ENCODE measurements at regions not wholly inside any gene's neighbourhood (a gene's known extent, or its start where the extent isn't known, plus 50 kb on each side); places are given as distances from the start of the nearest gene placed in this dataset.

DNA sequence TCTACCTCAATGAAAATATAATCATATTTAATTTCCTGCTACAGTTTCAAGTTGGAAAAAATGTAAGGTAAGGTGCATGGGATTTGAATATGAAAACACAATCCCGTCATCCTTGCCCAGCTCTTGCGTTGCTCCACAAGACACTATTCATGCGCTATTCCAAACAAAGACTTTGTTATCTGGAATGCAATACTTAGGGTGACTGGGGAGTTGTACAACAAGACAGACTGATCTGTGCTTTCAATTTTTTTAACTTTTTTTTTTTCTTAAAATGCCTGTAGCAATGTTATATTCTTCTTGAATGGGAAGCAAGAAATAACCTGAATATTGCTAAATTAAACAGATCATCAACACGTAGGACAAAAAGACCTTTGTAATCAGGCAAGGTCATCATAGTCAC is 1077.2 kb downstream of the TTLL7 start:
- DNase-seq = no peak

DNA sequence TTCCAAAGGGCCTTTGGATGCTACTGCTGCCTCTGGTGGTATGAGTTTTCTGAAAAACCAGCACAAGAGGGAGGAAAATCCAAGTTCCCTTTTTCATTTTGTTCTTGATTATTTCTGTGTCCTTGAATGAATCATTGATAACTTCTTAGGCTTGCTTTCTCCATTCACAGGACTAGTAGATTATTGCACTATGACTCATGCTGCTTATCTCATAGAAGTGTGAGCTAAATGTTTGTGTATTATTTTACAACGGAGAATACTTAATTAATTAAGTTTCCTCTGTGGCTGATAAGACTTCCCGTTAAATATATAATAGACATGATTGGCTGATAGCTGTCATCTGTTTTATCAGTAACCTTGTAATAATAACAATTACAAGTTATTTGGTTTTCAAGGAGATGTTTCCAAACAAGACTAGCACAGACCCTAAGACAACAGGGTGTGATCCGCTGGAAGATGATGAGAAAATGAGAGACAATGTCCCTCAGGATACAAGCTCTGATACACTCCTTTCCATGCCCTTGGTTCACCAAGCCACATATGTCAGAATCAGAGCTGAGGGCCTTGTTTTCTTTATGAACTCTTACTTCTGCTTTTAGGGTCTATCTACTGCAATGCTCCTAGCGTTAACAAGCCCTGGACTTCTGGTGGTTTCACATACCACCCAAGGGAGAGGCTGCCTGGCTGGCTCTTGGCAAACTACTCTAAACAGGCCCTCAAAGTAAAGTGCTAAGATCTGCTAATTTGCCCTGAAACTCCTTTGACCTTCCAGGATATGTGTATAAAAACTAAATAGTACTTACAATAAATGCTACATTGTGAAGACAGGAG is 1078.3 kb downstream of the TTLL7 start:
- no peak for DNase-seq

DNA sequence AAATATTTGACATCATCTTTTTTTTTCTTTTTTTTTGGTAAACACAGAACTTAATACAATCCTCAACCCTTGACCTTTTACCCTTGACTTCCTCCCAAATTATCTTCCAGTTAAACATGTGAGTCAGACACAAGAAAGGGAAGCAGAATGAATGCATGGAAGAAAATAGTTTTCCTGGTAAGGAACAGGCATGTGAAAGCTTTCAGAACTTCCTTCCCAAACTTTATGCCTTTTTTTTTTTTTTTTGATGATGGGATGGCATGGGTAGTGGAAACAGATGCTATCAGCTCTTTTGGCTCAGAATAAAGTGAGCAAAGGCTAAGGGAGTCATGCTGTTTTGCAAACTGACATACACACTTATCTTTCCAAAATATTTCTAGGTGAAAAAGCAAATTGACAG is 1079.1 kb downstream of the TTLL7 start:
- DNase-seq = no peak

DNA sequence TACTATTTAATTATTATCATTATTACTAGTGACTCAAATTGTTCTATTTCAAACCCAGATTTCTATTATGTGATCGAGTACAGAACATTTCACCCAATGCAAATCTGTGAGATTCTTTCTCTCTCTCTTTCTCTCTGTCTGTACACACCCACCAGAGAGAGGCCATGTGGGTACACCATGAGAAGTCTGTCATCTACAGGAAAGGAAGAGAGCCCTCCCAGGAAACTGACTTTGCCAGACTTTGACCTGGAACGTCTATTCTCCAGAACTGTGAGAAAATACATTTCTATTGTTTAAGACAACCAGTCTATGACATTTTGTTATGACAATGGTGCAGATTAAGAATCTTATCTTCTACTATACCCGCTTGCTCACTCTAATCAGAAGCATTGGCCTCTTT is 1091.6 kb downstream of the TTLL7 start:
- DNase-seq = no peak

DNA sequence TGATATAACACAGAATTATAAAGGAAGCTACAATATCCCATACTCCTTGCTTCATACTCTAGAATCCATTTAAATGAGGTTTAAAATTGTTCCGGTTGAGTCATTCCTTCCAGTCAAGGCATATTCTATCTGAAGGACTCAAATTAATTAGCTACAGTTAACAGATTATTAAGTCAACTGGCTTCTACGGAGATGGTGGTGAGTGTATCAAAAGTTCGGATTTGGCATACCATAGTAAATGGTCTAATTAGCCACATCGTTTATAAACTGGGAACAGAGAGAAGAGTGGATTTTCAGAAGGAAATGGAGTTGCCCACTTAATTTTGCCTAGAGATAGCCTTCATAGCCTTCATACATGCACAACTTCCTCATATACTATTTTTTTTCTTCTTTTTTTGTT is 1095.3 kb downstream of the TTLL7 start:
- no peak for DNase-seq

DNA sequence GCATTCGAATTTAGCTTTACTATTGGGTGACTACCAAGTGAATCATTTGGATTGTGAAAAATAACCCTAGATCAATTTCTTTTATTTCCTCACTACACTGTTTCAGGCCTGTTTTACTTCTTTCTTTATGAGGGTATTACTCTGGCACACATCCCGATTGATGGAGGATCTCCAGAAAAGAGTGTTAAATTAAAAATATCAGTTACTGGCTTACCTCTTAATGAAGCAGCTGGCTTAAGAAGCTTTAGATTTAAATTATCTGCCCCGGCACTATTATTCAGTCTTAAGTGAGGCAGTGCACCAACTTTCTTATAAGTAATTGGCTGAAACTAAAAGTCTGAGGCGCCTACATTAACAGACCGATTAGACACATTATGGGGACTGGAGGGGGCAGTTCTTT is 1097.4 kb downstream of the TTLL7 start:
- no peak for DNase-seq

DNA sequence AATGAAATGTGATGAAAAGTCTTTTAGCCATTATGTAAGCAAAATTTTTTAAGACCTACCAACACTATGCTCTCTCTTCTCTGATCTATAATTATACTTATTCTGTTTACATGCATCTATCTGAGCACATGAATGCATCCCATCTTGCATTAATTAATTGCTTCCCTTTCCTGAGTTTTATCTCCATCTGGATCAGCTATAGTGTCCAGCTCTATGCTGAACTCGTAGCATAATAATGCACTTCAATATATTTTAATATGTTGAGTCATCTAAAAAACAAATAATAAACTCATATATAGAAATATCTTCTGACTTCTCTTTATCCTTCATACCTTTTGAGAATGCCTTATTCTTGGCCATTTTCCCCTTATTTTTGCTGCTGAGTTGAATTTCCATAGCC is 1097.8 kb downstream of the TTLL7 start:
- no peak for DNase-seq

DNA sequence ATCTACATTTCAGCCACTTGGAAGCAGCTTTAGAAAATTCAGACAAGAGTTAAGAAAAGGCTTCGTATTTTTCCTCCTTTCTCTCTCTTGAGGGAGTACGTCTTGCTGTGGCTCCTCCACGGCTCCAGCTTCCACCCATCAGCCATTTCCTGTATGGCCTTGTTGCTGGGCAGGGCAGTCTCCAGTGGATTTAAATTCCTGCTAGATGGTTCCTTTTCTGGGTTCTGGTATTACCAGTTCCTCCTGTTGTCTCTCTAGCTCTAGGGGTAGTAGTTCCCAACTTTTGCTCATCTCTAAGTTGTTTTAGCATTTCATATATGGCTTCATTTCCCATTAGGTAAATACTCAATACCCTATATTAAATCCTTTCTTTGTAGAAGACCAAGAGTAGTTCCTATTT is 1098.3 kb downstream of the ADGRL2 start:
- no peak for DNase-seq

DNA sequence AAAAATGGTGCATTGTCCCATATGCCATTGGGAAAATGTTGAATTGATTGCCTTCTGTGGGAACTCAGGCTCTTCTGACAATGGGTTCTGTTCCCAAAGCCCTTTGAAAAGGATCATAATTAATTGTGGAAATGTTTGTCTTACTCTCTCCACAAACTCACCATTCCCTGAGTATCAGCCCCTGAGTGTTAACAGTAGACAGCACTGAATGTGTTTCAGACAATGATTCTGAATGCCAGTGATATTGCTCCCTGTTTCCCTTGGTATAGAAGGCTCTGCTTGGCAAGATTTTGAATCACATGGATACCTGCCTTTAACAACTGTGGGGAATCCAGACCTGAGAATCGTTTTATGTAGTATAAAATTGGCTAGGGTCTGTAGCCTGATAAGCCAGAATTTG is 1096.8 kb downstream of the ADGRL2 start:
- no peak for DNase-seq

DNA sequence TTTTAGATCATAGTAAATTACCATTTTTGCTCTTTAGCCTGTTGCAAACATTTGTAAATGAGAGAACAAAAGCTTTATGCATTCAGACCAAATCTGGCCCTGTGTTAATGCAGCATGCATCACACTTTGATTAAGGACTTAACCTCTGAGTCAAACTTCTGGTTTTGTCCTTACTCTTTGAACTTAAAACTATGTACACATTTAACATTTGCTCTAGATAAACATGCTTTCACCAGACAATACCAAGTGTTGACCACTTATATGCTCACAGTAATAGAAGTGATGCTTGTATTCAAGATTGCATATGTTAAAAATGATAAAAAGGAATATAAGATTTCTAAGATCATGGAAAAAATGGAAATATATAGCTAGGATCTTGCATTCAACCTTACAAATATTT is 1095.3 kb downstream of the ADGRL2 start:
- DNase-seq = no peak

DNA sequence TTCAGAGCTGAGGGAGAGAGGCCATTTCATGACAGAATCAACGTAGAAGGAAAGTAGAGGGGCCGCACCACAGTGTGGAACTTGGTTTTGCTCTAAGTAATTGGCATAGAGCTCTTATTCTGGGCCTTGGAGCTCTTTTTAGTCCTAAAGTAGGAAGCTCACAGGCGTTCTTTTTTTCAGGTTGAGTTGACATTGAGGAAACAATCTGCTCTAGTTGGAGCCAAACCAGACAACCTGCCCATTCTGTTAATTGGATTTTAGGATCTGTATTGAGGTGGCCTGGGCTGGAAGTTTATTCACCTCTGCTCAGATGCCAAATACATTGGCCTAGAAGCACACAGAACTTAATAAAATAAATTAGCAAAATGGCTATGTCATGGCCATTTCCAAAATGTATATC is 1093.9 kb downstream of the ADGRL2 start:
- DNase-seq = no peak

DNA sequence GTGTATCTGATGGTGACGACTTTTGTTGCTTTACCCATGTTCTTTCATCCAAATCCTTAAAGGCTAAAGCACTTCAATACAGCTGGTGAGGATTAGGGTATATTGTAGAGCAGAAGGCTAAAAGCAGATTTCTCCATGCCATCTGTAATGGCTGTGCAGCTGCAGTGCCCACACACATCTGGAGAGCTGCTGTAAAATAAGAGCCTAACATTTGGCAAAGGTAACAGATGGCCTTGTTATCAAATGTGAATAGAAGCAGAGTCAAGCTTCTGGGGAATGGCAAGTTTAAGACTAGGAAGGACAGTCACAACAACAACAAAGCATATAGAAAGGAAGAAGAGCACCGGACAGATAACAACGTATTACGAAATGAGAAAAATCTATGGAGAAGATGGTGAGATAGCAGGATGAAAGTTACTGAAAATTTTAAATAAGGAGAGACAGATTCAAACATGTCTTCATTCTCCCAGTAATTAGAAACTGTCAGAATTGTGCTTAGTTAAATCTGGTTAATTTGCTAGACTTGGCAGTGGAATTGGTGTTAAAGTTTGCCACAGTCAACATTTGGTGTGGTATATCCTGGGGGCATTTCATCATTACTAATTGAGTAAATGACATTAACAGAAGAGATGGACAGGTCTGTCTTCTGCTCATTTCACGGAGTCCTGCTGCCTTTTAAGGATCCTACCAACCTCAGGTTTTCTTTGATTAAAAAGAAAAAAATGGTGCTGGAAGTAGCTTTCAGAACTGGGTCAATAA is 1093.2 kb downstream of the ADGRL2 start:
- DNase-seq = no peak

DNA sequence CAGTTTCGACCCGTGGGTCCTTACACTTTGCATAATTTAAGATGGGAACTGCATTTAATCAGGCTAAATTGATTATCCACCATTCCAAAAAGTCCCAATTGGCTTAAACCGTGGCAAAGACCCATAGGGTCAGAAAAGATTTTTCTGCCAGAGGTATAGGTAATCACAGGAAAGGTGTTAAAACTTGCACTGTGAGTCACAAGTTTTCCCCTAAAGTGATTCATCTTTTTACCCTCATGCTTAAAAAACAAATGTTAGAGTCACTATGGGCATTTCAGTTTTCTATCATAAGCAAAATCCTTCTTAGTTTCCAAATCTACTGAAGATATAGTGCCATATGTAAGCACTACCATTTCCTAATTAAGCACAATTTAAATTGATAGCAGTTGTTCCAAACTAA is 1079.8 kb downstream of the ADGRL2 start:
- DNase-seq = no peak

DNA sequence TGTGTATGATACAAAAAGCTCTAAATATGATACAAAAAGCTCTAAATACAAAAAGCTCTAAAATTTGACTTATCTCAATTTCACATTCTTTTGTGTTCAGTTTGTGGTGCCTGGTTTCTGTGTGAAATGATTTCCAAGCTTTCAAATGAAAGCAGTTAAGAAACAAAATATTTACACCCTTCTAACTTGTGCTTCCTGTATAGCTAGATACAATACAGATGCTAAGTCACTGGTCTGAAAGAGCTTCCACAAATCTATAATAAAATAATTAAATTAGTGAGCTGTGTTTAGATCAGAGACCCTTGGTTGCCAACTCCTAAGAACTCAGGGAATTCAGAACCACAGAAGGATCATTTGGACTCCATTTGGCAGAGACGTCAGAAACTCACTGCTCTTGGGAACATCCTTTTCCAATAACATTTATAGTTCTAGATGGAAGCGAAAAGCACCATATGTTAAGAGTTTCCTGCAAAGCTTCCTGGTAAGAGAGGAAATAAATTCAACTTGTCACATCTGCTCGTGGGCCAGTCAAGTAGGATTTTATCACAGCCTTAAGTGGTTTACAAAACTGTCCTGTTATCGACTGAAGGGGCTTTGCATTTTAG is 1079.1 kb downstream of the ADGRL2 start:
- DNase-seq = no peak

DNA sequence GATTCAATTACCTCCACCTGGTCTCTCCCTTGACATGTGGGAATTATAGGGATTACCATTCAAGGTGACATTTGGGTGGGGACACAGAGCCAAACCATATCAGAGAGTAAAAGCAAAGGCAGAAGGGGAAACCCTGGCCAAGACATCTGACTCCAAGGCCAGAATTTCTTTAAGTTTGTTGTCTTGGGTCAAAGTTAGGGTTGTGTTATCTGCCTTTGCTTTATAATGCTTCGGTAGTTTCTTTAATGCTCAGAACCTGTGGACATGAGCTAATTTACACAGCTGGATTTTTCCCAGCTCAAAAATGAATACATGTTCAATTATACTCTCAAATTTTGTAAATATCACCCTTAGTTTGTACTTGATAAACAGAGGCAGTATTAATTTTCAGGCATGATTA is 1074.4 kb downstream of the ADGRL2 start:
- no peak for DNase-seq

DNA sequence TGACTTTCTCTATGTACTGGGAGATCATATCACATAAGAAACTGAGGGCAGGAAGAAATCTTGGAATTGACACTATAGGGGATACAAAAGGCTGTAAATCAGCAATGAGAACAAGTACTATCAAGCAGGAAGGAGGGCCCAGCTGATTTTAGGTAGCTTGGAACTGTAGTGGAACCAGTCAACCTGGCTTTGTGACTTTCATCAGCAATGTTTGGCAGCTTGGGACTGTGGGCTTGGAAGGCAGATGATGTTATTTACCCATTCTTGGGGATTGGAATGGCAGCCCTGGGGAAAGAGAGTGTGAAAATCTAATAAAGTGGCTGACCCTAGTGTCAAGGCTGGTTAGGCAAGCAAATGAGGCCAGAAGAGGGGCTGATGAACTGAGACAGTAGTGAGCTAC is 1073.3 kb downstream of the ADGRL2 start:
- DNase-seq = no peak

DNA sequence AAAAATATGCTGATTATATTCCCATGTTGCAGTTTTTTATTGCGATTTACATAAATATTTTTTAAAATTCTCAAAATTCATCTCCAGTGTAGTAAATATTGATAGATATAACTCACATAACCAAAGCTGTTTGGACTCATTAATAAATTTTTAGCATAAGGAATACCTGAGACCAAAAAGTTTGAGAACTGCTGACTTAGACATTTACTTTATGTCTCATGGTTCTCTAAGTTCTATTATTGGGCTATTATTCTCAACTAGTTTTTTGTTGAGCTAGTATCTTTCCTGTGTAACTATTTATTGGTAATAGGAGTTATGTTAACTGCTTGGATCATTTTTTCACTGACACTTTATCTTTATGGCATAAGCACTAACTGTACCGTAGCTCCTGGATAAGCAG is 1069.6 kb downstream of the ADGRL2 start:
- no peak for DNase-seq

DNA sequence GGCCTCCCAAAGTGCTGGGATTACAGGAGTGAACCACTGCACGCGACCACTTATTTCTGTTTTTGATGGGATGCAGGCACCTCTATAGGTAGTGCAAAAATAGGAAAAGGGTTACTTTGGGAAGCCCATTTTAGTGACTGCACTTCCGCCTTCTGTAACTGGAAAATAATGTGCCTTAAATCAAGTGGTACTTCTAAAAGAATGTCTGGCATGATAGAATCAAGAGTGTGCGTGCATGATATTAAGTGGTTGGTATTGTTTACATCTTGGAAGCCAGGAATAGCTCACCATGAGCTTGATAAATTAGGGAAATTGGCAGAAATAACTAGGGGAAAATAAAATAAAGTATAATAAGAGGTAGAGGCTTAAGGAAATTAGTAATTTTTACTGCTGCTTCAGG is 1067.0 kb downstream of the ADGRL2 start:
- DNase-seq = no peak

DNA sequence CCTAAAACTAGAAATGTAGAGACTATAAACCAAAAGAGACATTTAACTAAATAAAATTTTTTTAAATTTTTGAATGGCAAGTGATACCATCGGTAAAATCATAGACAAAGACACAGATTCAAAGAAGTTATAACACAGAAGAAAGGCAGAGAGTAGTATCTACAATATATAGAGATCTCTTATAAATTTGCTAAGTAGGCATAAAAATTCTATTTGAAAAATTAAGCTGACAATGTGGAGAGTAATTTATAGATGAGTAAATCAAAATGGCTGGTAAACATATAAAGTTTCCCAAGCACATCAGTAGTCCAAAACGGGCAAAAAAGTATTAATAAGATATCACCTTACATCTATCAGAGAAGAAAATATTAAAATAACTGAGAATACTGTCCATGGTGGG is 1061.0 kb downstream of the ADGRL2 start:
- no peak for DNase-seq

DNA sequence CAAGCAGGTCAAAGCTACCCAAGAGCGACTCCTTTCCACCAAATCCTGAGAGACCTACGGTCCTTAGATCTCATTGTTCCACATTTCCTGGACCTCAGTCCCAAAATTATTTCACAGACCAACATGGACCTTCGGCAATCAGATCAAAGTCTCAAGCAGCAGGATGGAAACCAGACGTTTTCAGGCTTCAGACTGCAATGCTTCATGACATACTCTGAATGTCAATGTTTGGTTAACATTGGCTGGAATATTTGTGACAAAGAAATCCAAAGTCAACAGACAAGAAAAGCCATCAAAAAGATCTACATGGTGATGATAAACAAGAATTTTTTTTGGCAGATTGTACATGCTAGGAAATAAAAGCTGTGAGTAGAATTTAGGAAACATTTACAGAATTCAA is 1057.3 kb downstream of the ADGRL2 start:
- no peak for DNase-seq

DNA sequence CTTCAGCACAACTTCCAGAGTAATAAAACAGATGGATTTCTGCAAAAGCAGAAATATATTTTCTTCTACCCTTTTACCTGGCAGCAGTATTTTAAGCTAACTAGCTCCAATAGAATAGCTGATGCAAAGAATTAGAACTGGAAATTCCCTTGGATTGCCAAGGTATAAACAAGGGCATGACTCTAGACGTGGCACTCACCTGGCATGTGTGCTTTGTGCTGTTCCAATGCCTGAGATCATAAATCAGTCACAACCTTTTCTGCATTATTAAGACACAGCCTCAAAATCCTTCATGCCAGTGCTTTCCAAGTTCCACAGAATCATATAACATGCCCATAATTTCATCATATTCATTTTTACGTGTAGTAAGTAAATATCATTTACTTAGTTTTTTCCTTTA is 1048.7 kb downstream of the ADGRL2 start:
- DNase-seq = no peak

DNA sequence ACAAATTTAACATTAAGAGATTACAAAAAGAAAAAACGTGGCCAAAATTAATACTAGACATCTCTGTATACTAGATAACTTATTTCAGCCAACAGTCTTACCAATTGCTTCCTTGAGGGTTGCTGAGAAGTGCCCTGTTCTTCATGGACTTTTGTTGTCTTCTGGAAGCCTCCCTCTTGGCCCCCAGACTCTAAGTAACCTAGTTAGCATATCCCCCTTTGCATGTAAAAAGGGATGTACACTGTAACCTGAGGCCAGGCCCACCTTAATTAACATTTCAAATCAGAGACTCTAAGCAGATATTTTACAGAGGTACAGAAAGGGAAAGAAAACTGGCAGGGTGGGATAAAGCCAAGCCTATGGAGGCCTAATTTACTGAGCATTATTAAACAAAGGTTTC is 1047.3 kb downstream of the ADGRL2 start:
- DNase-seq = no peak

DNA sequence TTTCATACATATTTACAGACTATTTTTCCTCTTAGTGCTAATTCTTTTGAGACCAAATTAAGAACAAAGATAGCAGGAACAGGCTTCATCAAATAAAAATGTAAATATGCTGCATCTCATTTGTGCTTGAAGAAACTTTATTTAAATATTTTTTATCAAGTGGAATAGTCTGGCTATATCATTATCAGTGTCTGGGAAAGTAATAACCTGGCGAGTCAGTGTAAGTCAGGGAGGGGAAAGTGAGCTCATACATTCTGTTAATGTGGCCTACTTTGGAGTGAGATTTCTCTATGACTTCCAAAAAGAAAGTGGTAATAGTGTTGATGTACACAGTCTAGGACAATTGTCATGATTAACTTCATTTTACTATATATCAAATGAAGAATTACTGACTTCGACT is 1045.1 kb downstream of the ADGRL2 start:
- no peak for DNase-seq
